ENCODE measurements at regions not wholly inside any gene's neighbourhood (a gene's known extent, or its start where the extent isn't known, plus 50 kb on each side); places are given as distances from the start of the nearest gene placed in this dataset.

DNA sequence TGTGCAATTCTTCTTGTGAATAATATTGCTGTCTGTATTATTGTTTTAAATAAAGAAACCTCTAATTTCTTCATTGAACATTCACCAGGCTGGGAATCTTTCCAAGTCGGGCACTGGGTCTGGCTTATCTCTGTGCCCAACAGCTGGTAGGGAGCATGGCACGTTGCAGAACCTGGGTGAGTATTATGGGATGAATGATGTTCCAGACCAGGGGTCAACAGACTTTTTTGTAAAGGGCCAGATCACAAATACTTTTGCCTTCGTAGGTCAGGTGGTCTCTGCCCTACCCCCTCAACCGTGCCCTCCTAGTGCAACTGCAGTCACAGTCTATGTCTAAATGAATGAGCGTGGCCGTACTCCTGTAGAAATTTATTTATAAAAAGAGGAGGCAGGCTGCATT is 81.6 kb upstream of the FOXQ1 start:
- no peak for TF ChIP-seq YY1 (IDR thresholded peaks at IDR 0.05; ENCODE audit: low read depth)
- no peak for TF ChIP-seq USF2 (IDR thresholded peaks at IDR 0.05; ENCODE audit: borderline replicate concordance, low read depth, low read length)
- TF ChIP-seq EZH2phosphoT487 (IDR thresholded peaks at IDR 0.05; ENCODE audit: borderline replicate concordance, low read depth) = no peak
- no peak for TF ChIP-seq CTCF (IDR thresholded peaks at IDR 0.05)

Measured in SK-N-SH (cell line).